GM23338 (cell line): ENCODE measurements at regions not wholly inside any gene's neighbourhood (a gene's known extent, or its start where the extent isn't known, plus 50 kb on each side); places are given as distances from the start of the nearest gene placed in this dataset.

Experiments used
- ATAC-seq: fragments of 200-7000 bp; cut with Tn5 transposase; 3 replicates; pipeline ENCODE4 v1.9.1; 2020
- DNase-seq: peaks from one replicate; pipeline ENCODE4 v3.0.0-alpha.2; 2015; ENCODE audit warnings: low spot score
- H2AFZ ChIP-seq: fragments of 200-600 bp; sonication (generic); 2 replicates; pipeline ENCODE4 v1.8.0; 2016; ENCODE audit warnings: antibody characterized with exemption, mild to moderate bottlenecking, moderate library complexity
- H3F3A ChIP-seq: fragments of 200-600 bp; sonication (generic); replicated peaks from 2 replicates; pipeline ENCODE4 v1.8.0; 2017; ENCODE audit warnings: antibody characterized with exemption, mixed run types, low read depth
- H3K27ac ChIP-seq: fragments of 200-600 bp; sonication (generic); 2 replicates; pipeline ENCODE4 v1.6.1; 2016; ENCODE audit warnings: low read depth
- H3K27me3 ChIP-seq: fragments of 200-600 bp; sonication (generic); 2 replicates; pipeline ENCODE4 v1.8.0; 2016; ENCODE audit warnings: mild to moderate bottlenecking, mixed run types, moderate library complexity; ENCODE audit not compliant: insufficient read depth
- H3K36me3 ChIP-seq: fragments of 200-600 bp; sonication (generic); 2 replicates; pipeline ENCODE4 v1.8.0; 2016; ENCODE audit warnings: mild to moderate bottlenecking; ENCODE audit not compliant: insufficient read depth
- H3K4me1 ChIP-seq: fragments of 200-600 bp; sonication (generic); 2 replicates; pipeline ENCODE4 v1.8.0; 2016; ENCODE audit warnings: mild to moderate bottlenecking, moderate library complexity; ENCODE audit not compliant: insufficient read depth
- H3K4me2 ChIP-seq: fragments of 200-600 bp; sonication (generic); 2 replicates; pipeline ENCODE4 v1.7.1; 2017; ENCODE audit warnings: mixed run types
- H3K4me3 ChIP-seq: fragments of 200-600 bp; sonication (generic); 2 replicates; pipeline ENCODE4 v1.6.1; 2016; ENCODE audit warnings: mixed run types
- H3K79me2 ChIP-seq: fragments of 200-600 bp; sonication (generic); replicated peaks from 2 replicates; pipeline ENCODE4 v1.8.0; 2017; ENCODE audit warnings: mild to moderate bottlenecking; ENCODE audit not compliant: insufficient read depth
- H3K9me2 ChIP-seq: fragments of 200-600 bp; sonication (generic); 2 replicates; pipeline ENCODE4 v1.8.0; 2017; ENCODE audit not compliant: insufficient read depth
- H4K20me1 ChIP-seq: fragments of 200-600 bp; sonication (generic); replicated peaks from 2 replicates; pipeline ENCODE4 v1.8.0; 2017; ENCODE audit warnings: mild to moderate bottlenecking; ENCODE audit not compliant: insufficient read depth
- H3K27ac Mint-ChIP-seq: 2 replicates; pipeline ENCODE4 v1.8.0; 2020; ENCODE audit warnings: inconsistent platforms, mild to moderate bottlenecking, moderate library complexity, mixed read lengths
- H3K27me3 Mint-ChIP-seq: 3 replicates; pipeline ENCODE4 v1.8.0; 2022; ENCODE audit warnings: low read depth, mild to moderate bottlenecking, moderate library complexity, mixed read lengths, inconsistent platforms; ENCODE audit not compliant: insufficient read depth, poor library complexity
- H3K36me3 Mint-ChIP-seq: 3 replicates; pipeline ENCODE4 v1.8.0; 2021; ENCODE audit warnings: low read depth, mild to moderate bottlenecking, inconsistent platforms, moderate library complexity, mixed read lengths
- H3K4me1 Mint-ChIP-seq: 3 replicates; pipeline ENCODE4 v1.8.0; 2020; ENCODE audit warnings: mild to moderate bottlenecking, inconsistent platforms, mixed read lengths
- H3K4me3 Mint-ChIP-seq: 3 replicates; pipeline ENCODE4 v1.8.0; 2021; ENCODE audit warnings: moderate library complexity, mild to moderate bottlenecking, inconsistent platforms, mixed read lengths
- H3K9me3 Mint-ChIP-seq: 3 replicates; pipeline ENCODE4 v1.8.0; 2020; ENCODE audit warnings: moderate library complexity, mild to moderate bottlenecking, inconsistent platforms, mixed read lengths
- EZH2phosphoT487 ChIP-seq: fragments of 200-600 bp; sonication (generic); IDR thresholded peaks from one replicate; pipeline ENCODE4 v1.8.1; 2018; ENCODE audit warnings: antibody characterized with exemption; ENCODE audit not compliant: unreplicated experiment
- JUNB ChIP-seq: IDR thresholded peaks from one replicate; pipeline ENCODE4 v1.6.1; 2016; ENCODE audit warnings: antibody characterized with exemption; ENCODE audit not compliant: unreplicated experiment
- POLR2AphosphoS5 ChIP-seq: IDR thresholded peaks from 2 replicates; pipeline ENCODE4 v1.6.1; 2016; ENCODE audit warnings: antibody characterized with exemption, low read depth
- ZNF114 ChIP-seq: fragments of 250-450 bp; sonication (Bioruptor Pico); IDR thresholded peaks from 2 replicates; pipeline ENCODE4 v1.5.0; 2020; ENCODE audit warnings: mild to moderate bottlenecking, moderate library complexity
- ZNF462 ChIP-seq: fragments of 250-450 bp; sonication (Bioruptor Pico); IDR thresholded peaks from 2 replicates; pipeline ENCODE4 v1.5.0; 2020; ENCODE audit warnings: mild to moderate bottlenecking, moderate library complexity
- TF ChIP-seq, protein P1 (sequence below), 2 experiments: fragments of 200-600 bp in 1 of 2; sonication (generic) in 1 of 2; conservative IDR thresholded peaks; 2 replicates each; pipeline versions ENCODE4 v1.5.1 to v1.6.1; 2016 to 2017; ENCODE audit warnings: antibody characterized with exemption in 2 of 2, low read depth in 2 of 2, mild to moderate bottlenecking in 2 of 2, moderate library complexity in 1 of 2

DNA sequence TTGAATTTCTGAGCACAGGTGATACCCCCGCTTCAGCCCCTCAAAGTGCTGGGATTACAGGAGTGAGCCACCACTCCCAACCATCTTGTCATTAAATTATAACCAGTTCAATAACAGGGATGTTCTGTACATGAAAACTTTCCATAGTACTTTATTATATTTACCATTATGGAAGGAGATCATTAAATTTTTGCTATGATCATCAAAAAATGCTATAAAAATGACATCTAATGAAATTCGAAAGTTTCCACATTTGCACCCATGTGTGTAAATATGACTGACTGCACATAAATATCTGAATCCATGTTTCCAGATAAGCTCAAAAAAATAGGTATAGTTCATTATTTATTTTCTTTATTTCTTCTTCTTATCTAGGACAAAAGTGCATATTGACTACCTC lies 182.6 kb downstream of the FBXO8 start:
- Histone ChIP-seq H3K27me3 (no peaks in the 10 kb centered on the region), H2AFZ (no peak overlapping the region), H3K27ac (no peak overlapping the region), H3K36me3 (no peaks in the 10 kb centered on the region), H3K4me2 (no peak overlapping the region), H3K79me2 (no peaks in the 10 kb centered on the region), H3F3A (no peaks in the 10 kb centered on the region), H3K9me2 (no peaks in the 10 kb centered on the region), H4K20me1 (no peaks in the 10 kb centered on the region), H3K4me1 (no peaks in the 10 kb centered on the region), H3K4me3 (no peak overlapping the region)
- H3K27me3 Mint-ChIP-seq, result no peaks in the 10 kb centered on the region
- TF ChIP-seq ZNF114 (CRISPR knock-in tag) (no peak), ZNF462 (CRISPR knock-in tag) (no peak), POLR2AphosphoS5 (no peak)
- DNase-seq, result no peak
- H3K4me1 Mint-ChIP-seq, result no peaks in the 10 kb centered on the region
- H3K4me3 Mint-ChIP-seq, result no peak overlapping the region
- H3K9me3 Mint-ChIP-seq, result no peaks in the 10 kb centered on the region
- no peak overlapping the region for H3K27ac Mint-ChIP-seq
- no peak for ATAC-seq
- no peaks in the 10 kb centered on the region for H3K36me3 Mint-ChIP-seq

- no peak for ATAC-seq
- Histone ChIP-seq H3K9me2 (no peaks in the 10 kb centered on the region), H3K36me3 (no peaks in the 10 kb centered on the region), H3K79me2 (no peaks in the 10 kb centered on the region), H3F3A (no peaks in the 10 kb centered on the region), H3K4me1 (no peaks in the 10 kb centered on the region), H2AFZ (no peak overlapping the region), H3K4me2 (no peak overlapping the region), H3K27me3 (no peaks in the 10 kb centered on the region), H3K27ac (no peak overlapping the region), H3K4me3 (no peak overlapping the region), H4K20me1 (no peaks in the 10 kb centered on the region)
- no peak overlapping the region for H3K4me3 Mint-ChIP-seq
- H3K9me3 Mint-ChIP-seq, result no peaks in the 10 kb centered on the region
- no peaks in the 10 kb centered on the region for H3K4me1 Mint-ChIP-seq
- H3K27me3 Mint-ChIP-seq, result no peaks in the 10 kb centered on the region
- H3K36me3 Mint-ChIP-seq, result no peaks in the 10 kb centered on the region
- DNase-seq, result no peak
- no peak overlapping the region for H3K27ac Mint-ChIP-seq
- TF ChIP-seq, protein P1, sequence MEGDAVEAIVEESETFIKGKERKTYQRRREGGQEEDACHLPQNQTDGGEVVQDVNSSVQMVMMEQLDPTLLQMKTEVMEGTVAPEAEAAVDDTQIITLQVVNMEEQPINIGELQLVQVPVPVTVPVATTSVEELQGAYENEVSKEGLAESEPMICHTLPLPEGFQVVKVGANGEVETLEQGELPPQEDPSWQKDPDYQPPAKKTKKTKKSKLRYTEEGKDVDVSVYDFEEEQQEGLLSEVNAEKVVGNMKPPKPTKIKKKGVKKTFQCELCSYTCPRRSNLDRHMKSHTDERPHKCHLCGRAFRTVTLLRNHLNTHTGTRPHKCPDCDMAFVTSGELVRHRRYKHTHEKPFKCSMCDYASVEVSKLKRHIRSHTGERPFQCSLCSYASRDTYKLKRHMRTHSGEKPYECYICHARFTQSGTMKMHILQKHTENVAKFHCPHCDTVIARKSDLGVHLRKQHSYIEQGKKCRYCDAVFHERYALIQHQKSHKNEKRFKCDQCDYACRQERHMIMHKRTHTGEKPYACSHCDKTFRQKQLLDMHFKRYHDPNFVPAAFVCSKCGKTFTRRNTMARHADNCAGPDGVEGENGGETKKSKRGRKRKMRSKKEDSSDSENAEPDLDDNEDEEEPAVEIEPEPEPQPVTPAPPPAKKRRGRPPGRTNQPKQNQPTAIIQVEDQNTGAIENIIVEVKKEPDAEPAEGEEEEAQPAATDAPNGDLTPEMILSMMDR (conservative IDR thresholded peaks at IDR 0.05; ENCODE audit: low read depth in 2 of 2), result no peak
- TF ChIP-seq JUNB (no peak), EZH2phosphoT487 (no peak)
Measured at GRCh38 chr4:174099712-174100111, 183.8 kb downstream of the FBXO8 start.
